ENCODE measurements at regions not wholly inside any gene's neighbourhood (a gene's known extent, or its start where the extent isn't known, plus 50 kb on each side); places are given as distances from the start of the nearest gene placed in this dataset.
"Not testable (repeated sequence)": the region's sequence is repeated elsewhere in the genome, so short reads cannot be mapped to it uniquely, and the experiment has no call there.

DNA sequence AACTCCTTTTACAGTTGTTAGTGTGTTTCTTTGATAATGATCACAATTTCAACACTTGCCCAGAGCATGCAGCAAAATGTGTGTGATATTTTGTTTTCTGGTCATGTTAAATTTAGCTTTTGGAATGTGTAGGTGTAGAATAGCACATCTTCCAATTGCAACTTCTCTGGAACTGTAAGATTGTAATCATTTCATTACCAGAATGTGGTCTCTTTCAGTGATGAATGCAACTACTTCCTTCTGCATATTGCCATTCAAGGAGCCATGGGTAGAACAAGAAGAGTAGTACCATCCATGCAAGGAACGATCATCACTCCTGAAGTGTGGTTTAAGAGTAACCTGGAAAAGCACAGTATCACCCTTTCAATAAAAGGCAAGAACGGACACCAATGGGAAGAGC is 548.8 kb upstream of the ZNF804A start:
- H3K27me3 ChIP-seq = no peaks in the 10 kb centered on the region
- no peaks in the 10 kb centered on the region for H3K4me1 ChIP-seq
- no peak for DNase-seq
- H3K36me3 ChIP-seq = no peaks in the 10 kb centered on the region
- TF ChIP-seq, protein P1, sequence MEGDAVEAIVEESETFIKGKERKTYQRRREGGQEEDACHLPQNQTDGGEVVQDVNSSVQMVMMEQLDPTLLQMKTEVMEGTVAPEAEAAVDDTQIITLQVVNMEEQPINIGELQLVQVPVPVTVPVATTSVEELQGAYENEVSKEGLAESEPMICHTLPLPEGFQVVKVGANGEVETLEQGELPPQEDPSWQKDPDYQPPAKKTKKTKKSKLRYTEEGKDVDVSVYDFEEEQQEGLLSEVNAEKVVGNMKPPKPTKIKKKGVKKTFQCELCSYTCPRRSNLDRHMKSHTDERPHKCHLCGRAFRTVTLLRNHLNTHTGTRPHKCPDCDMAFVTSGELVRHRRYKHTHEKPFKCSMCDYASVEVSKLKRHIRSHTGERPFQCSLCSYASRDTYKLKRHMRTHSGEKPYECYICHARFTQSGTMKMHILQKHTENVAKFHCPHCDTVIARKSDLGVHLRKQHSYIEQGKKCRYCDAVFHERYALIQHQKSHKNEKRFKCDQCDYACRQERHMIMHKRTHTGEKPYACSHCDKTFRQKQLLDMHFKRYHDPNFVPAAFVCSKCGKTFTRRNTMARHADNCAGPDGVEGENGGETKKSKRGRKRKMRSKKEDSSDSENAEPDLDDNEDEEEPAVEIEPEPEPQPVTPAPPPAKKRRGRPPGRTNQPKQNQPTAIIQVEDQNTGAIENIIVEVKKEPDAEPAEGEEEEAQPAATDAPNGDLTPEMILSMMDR (IDR thresholded peaks at IDR 0.05; ENCODE audit: low read depth, low read length) = no peak
- no peak overlapping the region for H3K4me3 ChIP-seq (ENCODE audit: low read depth, low read length)
- no peaks in the 10 kb centered on the region for H3K9me3 ChIP-seq

DNA sequence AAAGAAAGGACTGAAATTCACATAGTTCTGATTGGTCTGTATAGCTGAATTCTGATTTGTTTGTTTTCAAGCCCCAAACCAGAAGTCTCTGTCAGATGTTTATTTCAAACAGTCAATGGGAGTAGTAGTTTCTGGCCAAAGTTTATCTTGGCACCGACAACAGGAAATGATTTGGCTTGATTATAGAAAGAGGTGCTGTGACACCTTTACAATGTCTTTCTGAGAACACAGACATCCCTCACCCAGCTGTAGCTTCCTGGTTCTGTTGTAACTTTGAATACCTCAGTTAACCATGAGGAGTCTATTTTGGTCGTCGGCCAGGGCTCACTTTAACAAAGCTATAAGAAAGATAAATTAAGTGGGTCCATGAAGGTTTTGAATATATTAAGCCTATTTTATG is 545.0 kb upstream of the ZNF804A start:
- Histone ChIP-seq H3K36me3 (no peaks in the 10 kb centered on the region), H3K4me1 (no peaks in the 10 kb centered on the region), H3K4me3 (ENCODE audit: low read depth, low read length) (no peak overlapping the region), H3K27me3 (no peaks in the 10 kb centered on the region), H3K9me3 (no peaks in the 10 kb centered on the region)
- no peak for DNase-seq
- TF ChIP-seq, protein P1 (IDR thresholded peaks at IDR 0.05; ENCODE audit: low read depth, low read length) = no peak

DNA sequence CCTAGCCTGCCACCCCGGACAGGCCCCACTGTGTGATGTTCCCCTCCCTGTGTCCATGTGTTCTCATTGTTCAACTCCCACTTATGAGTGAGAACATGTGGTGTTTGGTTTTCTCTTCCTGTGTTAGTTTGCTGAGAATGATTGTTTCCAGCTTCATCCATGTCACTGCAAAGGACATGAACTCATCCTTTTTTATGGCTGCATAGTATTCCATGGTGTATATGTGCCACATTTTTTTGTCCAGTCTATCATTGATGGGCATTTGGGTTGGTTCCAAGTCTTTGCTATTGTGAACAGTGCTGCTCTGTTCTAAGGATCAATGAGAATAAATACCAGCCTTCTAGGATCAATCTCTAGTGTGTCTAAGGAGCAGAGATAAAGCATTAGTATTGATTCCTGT is 543.9 kb upstream of the ZNF804A start:
- not testable (repeated sequence) for DNase-seq; H3K4me1 ChIP-seq; H3K36me3 ChIP-seq; H3K4me3 ChIP-seq (ENCODE audit: low read depth, low read length); H3K9me3 ChIP-seq; H3K27me3 ChIP-seq

DNA sequence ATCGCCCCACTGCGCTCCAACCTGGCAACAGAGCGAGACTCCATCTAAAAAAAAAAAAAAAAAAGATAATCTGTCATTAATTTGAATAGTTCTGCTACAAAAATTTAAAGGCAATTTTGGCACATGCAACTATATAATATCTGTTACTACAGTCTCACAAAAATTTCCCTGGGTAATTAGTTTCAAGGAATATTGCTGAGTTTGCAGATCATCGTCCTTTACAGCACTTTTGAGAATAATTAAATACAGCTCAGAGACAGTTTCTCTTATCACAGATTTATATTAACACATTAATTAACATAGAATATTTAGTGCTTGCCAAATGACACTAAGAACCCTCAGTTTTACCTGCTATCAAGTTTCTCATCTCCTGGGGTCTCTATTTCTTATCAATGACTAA is 540.4 kb upstream of the ZNF804A start:
- Histone ChIP-seq H3K9me3 (no peaks in the 10 kb centered on the region), H3K27me3 (no peaks in the 10 kb centered on the region), H3K4me1 (no peaks in the 10 kb centered on the region), H3K4me3 (ENCODE audit: low read depth, low read length) (no peak overlapping the region), H3K36me3 (no peaks in the 10 kb centered on the region)
- TF ChIP-seq, protein P1 (IDR thresholded peaks at IDR 0.05; ENCODE audit: low read depth, low read length) = no peak
- DNase-seq = no peak

DNA sequence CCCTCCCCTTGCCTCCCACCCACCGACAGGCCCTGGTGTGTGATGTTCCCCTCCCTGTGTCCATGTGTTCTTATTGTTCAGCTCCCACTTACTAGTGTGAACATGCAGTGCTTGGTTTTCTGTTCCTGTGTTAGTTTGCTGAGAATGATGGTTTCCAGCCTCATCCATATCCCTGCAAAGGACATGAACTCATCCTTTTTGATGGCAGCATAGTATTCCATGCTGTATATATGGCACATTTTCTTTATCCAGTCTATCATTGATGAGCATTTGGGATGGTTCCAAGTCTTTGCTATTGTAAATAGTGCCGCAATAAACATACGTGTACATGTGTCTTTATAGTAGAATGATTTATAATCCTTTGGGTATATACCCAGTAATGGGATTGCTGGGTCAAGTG is 538.1 kb upstream of the ZNF804A start:
- H3K36me3 ChIP-seq; H3K4me1 ChIP-seq; H3K27me3 ChIP-seq; DNase-seq; H3K4me3 ChIP-seq (ENCODE audit: low read depth, low read length); H3K9me3 ChIP-seq: not testable (repeated sequence)

DNA sequence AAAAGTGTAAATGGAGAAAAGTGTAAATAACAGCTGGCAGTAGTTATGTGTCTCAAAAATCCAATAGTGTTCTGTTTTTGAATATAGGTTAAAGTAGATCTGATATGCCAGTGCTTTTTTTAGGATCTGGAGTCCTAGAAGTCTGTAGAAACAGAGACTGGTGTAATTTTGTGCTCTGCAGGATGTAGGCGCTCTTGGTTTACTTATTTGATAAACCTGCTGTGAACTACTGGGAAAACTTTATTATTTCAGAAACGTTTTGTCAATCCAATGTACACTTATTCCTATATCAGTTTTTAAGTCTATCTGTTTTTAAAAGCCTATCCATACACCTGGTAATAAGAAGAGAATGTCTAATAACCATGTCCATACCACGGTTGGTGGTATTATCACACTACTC is 530.8 kb upstream of the ZNF804A start:
- DNase-seq = peak; percentile 6
- no peaks in the 10 kb centered on the region for H3K36me3 ChIP-seq
- no peaks in the 10 kb centered on the region for H3K4me1 ChIP-seq
- H3K4me3 ChIP-seq (ENCODE audit: low read depth, low read length) = no peak overlapping the region
- no peaks in the 10 kb centered on the region for H3K9me3 ChIP-seq
- TF ChIP-seq, protein P1 (IDR thresholded peaks at IDR 0.05; ENCODE audit: low read depth, low read length) = peak; percentile 52
- H3K27me3 ChIP-seq = no peaks in the 10 kb centered on the region

DNA sequence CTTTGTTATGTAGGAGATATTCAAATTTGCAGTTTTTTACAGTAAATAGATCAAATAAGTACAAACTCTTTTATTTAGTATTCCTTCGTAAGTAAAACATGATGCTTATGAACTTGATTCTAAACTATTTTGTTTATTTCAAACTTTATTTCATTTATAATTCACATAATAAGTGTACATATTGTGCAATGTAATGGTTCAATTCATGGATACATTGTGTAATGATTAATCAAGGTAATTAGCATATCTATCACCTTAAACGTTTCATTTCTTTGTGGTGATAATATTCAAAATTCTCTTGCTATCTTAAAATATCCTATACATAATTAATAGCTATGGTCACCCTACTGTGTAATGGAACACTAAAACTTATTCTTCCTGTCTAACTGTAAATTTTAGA is 525.9 kb upstream of the ZNF804A start:
- TF ChIP-seq, protein P1 (IDR thresholded peaks at IDR 0.05; ENCODE audit: low read depth, low read length) = no peak
- H3K36me3 ChIP-seq = no peaks in the 10 kb centered on the region

More for the DNA sequence above, 525.9 kb upstream of the ZNF804A start:
- H3K9me3 ChIP-seq = no peaks in the 10 kb centered on the region
- no peak for DNase-seq
- H3K4me3 ChIP-seq (ENCODE audit: low read depth, low read length) = no peak overlapping the region
- H3K4me1 ChIP-seq = no peaks in the 10 kb centered on the region
- H3K27me3 ChIP-seq = no peaks in the 10 kb centered on the region
